ENCODE measurements at regions not wholly inside any gene's neighbourhood (a gene's known extent, or its start where the extent isn't known, plus 50 kb on each side); places are given as distances from the start of the nearest gene placed in this dataset.
"Not testable (repeated sequence)": the region's sequence is repeated elsewhere in the genome, so short reads cannot be mapped to it uniquely, and the experiment has no call there.

DNA sequence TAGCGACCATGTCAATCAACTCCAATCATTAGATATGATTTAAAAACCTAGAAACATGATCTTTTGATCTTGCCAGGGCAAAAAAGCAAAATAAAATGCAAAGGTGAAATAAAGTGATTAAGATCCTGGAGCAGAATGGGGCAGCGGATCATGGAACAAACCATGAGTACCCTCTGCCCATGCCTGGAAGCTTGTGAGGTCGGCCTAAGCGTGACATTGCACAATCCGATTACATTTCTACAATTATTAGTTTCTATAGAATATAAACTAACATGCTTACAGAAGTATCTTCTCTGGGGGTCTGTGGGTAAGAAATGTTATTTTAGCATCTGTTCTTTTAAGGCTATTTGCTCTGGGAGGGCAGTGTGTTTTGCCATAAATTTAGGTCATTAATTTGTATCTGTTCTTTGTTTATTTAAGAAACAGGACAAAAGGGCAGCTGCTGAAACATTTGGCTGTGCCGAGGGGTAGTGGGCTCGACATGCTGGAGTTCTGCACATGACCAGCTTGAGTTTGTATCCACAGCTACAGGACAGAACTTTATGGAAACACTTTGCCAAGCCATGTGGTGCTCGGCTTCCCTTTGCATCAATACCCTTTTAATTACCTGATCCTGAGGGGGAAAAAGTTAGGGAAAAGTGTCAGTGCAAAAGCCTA is 55.9 kb downstream of the ZBTB18 start:
- peak; percentile 31 for DNase-seq

DNA sequence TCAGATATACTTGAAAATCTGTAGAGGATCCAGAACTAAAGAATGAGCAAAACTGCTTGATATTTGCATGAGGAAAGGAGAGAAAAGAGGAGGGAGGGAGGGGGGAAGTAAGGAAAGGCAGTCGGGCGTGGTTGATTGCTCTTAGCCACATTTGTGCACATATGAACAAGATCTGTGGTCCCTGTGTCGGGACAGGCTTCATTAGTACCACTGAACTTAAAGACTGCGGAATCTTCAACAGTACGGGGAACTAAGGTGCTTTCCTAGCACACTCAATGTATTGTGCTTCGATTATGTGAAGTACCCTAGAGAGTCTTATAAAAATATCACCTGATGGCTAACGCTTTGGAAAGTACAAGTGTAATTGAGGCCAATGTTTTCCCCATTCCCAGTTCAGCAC is 59.9 kb downstream of the ZBTB18 start:
- DNase-seq, result no peak

DNA sequence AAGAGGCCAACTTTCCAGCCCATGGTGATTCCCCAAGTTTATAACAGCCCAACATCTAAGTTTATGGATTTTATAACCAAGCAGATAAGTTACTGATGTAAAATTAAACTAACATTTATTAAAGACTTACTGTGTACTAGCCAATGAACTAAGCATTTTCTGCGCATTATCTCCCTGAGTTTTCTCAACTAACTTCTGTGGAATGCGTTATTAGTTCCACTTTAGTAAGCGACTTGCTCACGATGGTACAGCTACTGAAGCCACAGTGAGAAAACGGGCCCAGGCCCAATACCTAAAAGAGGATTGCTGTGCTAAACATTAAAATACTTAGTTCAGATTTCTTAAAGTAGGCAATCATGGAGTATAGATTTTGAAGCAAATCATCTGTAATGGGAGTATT is 61.0 kb downstream of the ZBTB18 start:
- DNase-seq, result no peak

DNA sequence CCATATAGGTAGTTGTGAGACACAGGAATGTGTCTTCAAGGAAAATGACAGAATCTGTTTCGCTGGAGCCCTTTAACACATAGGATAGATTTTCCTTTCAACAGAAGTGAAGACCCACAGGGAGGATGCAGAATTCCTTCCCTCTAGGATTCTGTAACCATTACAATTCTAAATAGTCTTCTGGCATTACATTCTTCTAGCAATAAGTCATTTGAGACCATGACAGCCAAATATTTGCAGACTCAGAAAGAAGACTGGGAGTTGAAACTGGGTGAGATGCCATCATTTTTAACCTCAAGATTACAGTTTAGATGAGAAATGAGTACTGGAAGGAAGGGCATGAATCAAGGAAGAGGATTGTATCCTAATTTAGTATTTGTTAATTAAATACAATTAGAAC is 61.6 kb downstream of the ZBTB18 start:
- no peak for DNase-seq

DNA sequence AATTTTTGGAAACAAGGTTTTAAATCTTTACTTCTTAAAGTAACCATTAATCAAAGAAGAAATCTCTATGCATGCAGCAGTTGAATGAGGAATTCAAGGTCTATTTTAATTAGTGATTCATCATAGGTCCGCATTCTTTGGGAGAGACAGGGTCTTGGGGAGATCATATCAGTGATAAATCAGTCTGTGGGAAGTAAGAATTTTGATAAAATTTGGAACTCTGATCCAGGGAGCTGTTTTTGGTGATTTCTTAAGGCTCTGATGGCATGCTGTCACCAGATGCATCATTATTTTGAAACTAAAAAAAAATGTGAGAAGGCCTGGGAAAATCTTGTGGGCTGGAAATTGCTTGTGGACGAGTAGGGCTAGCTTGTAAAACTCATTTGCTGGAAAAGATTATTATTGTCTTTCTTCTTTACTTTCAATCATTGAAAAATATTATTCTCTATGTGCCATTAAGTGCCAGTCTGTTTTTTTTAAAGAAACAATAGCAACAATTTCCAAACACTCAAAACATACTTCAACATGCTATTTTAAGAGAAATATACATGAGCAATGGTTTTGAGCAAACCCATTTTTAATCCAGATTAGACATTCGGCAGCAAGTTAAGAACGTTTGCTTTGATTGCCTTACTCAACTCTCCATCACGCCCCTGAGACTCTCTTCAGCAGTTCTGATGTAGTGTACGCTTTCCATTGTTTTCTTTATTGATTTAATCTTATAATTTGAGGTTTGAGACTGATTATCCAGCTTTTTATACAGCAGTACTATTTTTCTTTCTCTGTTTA is 62.6 kb downstream of the ZBTB18 start:
- no peak for DNase-seq

DNA sequence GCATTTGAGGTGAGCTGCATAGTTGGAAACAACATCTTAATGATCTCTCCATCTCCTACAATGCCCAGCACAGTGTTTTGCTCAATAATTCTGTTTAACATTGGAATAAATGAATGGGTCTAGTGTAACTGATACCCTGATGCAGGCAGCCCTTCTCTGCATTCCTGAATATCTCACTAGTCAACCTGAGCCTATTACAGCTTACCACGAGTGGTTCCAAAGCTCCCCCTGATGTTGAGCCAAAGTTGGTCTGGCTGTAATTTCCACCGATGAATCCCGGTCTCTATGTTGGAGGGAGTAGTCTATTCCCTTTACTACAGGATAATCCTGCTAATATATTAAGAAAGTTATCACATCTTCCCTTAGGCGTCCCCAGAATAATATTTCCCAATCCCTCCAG is 63.8 kb downstream of the ZBTB18 start:
- no peak for DNase-seq

DNA sequence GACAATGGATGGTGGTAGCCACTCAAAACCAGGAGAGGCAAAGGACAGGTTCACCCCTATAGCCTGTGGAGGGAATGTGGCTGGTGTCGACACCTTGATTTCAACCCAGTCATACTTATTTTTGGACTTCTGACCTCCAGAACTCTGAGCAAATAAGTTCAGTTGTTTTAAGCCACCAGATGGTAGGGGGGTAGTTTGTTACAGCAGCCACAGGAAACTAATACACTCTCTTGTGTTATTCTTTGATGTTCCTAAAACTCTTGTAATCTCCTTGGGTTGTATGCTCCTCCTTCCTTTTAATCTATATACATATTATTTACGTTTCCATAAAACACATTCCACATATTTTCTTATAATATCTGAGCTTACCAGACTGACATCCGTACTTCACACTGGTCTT is 65.9 kb downstream of the ZBTB18 start:
- no peak for DNase-seq

DNA sequence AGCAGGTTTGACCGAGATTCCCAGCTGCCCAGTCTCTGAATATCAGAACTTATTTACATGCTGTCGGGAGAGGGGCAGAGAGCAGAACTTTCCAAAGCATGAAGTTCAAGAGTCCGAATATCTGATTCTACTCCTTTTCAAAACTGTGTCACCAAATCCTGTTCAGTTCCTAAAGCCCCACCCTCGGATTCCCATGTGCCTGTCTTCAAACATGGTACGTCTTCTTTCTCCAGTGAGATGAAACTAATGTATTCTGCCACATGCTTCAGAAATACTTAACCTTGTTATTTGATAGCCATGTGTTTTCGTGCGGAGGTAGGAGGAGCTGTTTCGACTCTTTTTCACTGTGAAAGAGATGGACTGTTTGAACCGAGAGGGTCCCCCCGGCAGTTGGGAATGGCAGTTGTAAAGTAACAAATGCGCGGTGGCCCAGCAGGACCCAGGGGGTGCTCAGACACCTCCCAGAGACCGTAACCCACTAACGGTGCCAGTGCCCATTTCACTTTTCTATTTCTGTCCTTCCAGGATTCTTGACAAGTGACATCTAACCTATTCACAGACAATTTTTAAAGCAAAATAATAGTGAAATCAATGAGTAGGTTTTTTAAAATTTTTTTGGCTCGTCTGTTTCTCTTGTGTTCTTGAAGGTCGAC is 67.2 kb downstream of the ZBTB18 start:
- no peak for DNase-seq

DNA sequence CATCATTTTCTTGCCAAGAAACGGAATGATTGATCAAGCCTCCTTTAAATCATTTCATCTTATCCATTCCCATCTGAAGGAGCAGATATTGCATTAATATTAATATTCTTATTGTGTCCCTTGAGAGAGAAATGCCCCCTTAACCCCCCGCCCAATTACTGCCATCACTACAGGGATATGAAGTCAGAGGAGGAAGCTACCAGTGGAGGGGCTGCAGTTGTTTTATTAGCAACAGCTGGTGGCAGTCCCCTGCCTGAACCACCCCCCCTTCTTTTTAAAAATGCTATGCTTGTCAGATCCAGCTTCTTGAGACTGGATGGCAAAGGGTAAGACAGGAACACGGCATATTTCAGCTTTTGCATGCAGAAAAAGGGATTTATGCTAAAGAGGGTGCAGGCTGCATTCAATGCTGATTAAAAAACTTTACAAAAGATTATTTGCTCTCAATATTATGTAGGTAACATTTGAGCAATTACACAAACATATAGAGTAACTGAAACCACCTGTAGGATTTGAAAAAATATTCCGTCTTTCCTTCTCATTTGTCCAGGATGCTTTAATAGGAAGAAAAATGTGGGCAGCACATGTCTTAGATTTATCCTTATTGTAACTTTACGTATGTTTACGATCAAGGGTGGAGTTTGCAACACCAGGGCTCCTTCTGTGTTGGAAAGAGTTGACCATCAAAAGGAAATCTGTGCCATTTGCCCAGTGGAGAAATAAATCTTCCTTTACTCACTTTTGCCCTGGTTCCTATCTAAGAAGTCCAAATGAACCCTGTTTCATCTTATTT is 77.7 kb downstream of the ZBTB18 start:
- peak; percentile 53 for DNase-seq

DNA sequence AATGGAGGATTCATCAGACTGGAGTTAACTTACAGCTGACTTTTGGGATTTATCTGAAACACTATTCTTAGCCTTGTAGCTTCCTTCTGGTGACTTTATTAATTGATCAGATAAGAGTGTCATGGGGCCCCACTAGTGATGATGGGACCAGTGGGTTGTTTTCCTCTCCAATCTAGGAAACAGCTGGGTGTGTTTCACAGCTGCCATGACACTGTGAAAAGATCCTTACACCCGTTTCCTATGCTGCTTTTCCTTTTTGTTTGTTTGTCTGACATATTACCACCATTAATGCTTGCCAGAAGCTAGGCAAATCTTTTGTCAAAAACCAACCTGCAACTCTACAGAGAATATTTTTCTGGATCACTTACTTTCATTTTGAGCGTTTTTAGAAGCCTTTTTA is 86.2 kb downstream of the ZBTB18 start:
- no peak for DNase-seq

DNA sequence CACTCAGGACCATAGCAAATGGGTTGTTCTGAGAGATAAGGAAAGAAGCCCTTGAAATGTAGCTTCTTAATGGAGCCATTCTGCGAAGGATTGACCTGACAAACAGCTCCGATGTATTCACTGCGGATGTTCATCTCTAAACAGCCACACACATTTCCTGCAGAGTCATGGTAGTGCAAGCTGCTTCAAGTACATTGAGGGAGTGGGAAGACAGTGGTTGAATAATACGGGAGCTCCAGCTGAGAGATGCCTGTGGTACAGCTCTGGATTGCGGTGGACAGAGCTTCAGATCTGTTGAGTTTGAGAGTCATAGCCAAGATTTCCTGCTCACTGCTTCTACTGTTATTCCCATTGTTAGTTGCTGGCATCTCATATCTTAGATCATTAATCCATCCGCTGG is 86.6 kb downstream of the ZBTB18 start:
- no peak for DNase-seq

DNA sequence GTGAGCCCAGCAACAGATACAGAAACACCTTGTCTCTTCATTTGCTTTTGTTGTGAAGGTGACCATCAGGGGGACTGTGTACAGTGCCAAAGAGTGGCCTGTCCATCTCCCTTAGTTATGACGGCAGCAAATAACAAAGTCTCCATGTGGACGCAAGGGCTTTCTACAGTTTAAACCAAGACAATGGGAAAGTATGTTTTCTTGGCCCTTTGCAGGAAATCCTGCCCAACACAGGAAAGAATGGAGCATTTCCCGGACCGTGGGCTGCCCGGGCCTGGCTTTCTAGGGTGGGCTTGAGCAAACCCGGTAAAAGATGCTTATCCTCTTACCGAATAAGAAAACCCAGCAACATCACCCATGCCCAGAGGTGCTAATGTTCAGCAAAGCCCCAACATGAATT is 87.3 kb downstream of the ZBTB18 start:
- no peak for DNase-seq

DNA sequence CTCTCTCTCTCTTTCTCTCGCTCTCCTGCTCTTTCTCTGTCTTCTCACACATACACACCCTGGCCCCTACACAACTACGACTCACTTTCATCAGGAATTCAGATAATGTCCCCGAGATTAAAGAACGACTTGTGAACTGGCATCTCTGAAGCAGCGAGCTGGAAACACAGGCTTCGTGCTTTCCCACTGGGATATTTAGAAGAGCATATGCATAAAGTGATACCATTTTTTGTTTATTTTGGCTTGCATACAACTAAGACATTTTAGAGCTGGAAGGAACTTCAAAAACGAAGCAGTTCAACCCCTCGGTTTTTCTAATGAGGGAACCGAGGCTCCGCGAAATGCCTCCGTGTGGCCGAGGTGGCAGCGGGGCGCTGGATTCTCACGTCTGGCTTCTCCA is 88.6 kb downstream of the ZBTB18 start:
- DNase-seq, result no peak

DNA sequence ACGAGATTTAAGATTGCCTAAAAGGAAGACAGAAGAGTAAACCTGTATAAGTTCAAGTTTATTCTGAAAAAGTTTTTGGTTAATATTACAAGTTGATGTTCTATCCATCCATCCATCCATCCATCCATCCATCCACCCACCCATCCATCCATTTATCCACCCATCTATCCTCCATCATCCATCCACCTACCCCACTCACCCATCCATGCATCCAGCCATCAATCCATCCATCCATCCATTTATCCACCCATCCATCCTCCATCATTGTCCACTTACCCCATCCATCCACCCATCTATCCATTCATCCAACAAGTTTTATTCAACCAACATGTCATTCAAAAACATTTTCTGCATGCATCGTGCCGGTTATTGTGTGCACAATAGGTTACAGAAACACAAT is 89.3 kb downstream of the ZBTB18 start:
- DNase-seq, result no peak

DNA sequence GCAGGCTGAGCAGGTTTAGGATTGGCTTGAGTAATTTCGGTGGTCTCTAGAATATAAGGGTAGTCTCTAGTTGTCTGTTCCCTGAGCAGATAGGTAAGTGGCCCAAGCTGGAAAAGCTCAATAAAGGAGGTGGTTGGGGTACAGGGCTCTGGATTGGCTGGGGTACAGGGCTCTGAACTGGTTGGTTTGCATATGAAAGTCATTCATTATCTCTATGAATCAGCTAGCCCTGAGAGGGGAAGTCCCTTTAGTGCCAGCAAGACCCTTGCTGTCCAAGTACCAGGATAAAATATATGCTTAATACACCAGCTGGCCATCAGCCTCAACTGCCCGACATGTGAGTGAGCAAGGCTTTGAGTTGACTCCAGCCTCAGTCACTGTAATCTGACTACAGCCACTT is 93.0 kb downstream of the ZBTB18 start:
- DNase-seq, result no peak

DNA sequence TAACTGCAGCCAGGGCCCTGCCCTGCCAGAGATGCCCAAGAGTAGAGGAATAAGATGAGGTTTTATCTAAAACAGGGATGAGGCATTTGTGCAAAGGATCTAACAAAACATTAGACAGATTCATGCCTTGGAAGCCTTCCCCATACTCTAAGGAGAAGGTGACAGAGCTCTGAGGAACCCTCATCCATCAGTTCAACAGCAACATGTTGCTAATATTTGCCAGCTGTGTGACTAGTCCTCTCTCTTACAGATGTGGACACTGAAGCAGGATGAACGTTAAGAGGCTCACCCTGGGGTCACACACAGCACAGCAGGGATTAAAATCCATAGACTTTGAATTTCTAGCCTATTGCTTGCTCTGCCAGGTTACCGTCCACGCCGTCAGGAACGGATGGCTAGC is 99.0 kb downstream of the ZBTB18 start:
- DNase-seq, result peak; percentile 13

DNA sequence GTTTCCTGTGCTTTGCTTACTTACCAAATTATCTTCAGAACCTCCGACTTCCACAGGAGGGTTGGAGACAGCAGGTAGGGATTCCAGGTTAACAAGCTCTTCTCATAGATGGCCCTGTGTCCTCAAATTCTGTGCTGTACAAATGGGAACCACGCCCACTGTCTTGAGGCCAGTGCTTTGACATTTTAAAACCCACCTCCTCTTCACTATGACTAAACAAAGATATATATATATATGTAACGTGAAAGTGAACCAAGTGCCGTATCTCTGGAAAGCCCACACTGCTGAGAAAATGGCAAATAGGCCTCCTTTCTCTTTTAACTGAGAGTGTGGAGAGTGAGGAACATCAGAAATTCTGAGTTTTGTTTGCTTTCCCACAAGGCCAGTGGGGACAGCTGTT is 99.6 kb downstream of the ZBTB18 start:
- no peak for DNase-seq

DNA sequence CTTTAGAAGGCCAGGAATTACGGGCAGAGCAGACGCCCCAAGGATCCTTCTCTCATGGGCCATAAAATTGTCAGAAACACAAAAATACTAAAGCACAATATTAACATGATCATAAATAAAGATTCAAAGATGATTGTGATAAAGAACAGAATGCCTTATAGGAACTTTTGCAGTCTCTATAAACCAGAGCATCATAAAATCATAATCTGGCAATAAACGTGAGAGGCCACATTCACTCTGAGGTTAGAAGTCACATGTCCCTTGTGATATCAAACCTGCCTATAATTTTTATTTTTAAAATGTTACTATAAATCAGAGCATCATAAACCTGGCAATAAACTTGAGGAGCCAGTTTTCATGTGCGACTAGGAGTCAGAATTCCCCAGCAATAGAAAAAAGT is 100.5 kb downstream of the ZBTB18 start:
- DNase-seq, result no peak

DNA sequence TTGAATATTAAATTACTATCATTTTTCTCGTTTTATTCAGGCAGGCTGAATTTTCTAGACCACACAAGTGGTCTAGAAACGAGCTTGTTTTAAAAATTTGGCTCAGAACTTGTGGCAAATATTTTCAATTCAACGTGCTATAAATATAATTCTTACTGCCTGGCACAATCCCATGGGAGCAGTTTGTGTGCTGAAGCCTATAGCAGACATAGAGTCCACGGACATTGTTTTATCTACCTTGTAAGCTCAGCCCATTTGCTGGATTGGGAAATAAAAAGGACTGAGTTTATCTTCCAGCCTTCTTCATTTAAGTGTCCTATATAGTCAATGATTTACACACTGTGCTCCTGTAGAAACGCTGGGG is 103.4 kb downstream of the ZBTB18 start:
- DNase-seq, result peak; percentile 40

DNA sequence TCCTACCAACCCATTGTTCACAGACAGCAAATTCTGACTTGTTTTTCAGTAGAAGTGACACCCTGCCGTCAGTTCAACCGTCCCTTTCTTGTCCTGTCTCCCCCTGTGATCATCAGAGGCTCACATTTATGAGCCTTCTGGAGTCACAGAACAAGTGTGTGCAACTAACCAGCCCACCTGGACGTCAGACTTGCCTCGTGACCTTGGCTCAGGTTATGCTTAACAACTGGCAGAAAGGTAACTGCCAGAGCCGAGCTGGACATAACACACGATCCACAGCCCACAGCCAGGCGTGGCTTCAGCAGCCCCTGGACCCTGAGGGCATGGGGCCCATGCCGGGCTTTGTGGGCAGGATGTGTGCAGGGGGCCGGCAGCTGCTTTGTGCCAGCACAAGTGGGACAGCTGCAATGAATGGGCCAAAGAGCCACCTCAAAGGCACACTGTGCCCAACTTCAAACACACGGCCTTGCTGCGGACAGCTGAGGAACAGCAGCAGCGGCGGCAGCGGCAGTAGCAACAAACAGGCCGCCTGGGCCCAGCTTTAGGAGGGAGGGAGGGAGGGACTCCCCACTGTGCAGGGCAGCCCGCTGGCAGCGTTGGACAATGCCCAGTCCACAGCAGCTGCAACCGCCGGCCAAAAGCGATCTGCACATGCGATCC is 103.9 kb downstream of the ZBTB18 start:
- DNase-seq, result peak; percentile 90

DNA sequence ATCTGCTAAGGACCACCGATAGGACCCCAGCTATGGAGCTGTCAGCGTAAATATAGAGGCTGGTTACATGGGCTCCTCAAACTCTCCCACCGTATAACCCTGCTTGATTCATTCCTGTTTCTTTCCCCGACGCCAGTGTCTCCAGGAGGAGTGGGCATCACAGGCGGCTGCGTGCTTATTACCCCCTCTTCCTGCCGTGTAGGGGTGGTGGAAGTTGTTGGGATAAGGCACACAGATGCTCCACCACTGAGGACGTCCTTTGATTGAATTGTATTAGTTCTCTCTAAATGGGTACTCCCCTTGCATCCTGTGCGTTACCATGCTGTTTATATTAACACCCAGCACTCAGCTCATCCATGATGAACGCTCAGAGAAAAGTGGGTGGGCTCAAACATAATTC is 104.6 kb downstream of the ZBTB18 start:
- no peak for DNase-seq

DNA sequence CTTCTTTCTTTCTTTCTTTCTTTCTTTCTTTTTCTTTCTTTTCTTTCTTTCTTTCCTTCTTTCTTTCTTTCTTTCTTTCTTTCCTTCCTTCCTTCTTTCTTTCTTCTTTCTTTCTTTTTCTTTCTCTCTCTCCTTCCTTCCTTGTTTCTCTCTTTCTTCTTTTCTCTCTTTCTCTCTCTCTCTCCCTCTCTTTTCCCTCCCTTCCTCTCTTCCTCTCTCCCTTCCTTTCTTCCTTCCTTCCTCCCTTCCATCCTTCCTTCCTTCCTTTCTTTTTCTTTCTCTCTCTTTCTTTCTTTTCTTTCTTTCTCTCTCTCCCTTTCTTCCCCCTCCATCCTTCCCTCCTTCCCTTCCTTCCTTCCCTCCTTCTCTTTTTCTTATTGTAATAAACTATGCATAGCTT is 105.5 kb downstream of the ZBTB18 start:
- DNase-seq, result not testable (repeated sequence)

All from tongue (tissue), 1 donor.